Effector memory CD4-positive, alpha-beta T cell (primary cell): ENCODE measurements at regions not wholly inside any gene's neighbourhood (a gene's known extent, or its start where the extent isn't known, plus 50 kb on each side); places are given as distances from the start of the nearest gene placed in this dataset.

Experiments
- DNase-seq, 3 donors: peaks; one replicate each; pipeline ENCODE4 v3.0.0-alpha.2; 2020
- H3K27ac ChIP-seq: 2 replicates; pipeline ENCODE4 v1.7.0; 2013; ENCODE audit warnings: mild to moderate bottlenecking, low read length, moderate library complexity; ENCODE audit not compliant: insufficient read depth, poor library complexity, severe bottlenecking
- H3K27me3 ChIP-seq: replicated peaks from 2 replicates; pipeline ENCODE4 v1.7.0; 2013; ENCODE audit warnings: mild to moderate bottlenecking, low read length; ENCODE audit not compliant: insufficient read depth, control insufficient read depth, poor library complexity, severe bottlenecking
- H3K36me3 ChIP-seq: 2 replicates; pipeline ENCODE4 v1.7.0; 2013; ENCODE audit warnings: mild to moderate bottlenecking, low read length, moderate library complexity; ENCODE audit not compliant: control insufficient read depth, insufficient read depth
- H3K4me1 ChIP-seq: 2 replicates; pipeline ENCODE4 v1.7.0; 2013; ENCODE audit warnings: low read length, mild to moderate bottlenecking; ENCODE audit not compliant: control insufficient read depth, insufficient read depth, poor library complexity, severe bottlenecking
- H3K4me3 ChIP-seq: 2 replicates; pipeline ENCODE4 v1.7.0; 2013; ENCODE audit warnings: low read length, low read depth, mild to moderate bottlenecking; ENCODE audit not compliant: insufficient read depth, poor library complexity, severe bottlenecking
- H3K9me3 ChIP-seq: 2 replicates; pipeline ENCODE4 v1.7.0; 2013; ENCODE audit warnings: mild to moderate bottlenecking, low read length, moderate library complexity; ENCODE audit not compliant: control insufficient read depth

- Histone ChIP-seq H3K36me3 (no peaks in the 10 kb centered on the region), H3K27me3 (no peaks in the 10 kb centered on the region), H3K9me3 (no peaks in the 10 kb centered on the region), H3K27ac (no peak overlapping the region), H3K4me1 (peaks cover 4% of the 10 kb centered on the region), H3K4me3 (no peak overlapping the region)
- no peak for DNase-seq
Observed at GRCh38 chr6:105794870-105795269, 291.3 kb upstream of the PRDM1 start.

GRCh38 chr6:105794239-105794638 is 291.9 kb upstream of the PRDM1 start:
- Histone ChIP-seq H3K4me3 (no peak overlapping the region), H3K4me1 (peaks cover 4% of the 10 kb centered on the region), H3K9me3 (no peaks in the 10 kb centered on the region), H3K36me3 (no peaks in the 10 kb centered on the region), H3K27me3 (no peaks in the 10 kb centered on the region), H3K27ac (no peak overlapping the region)
- no peak for DNase-seq

GRCh38 chr6:105793130-105793529 is 293.0 kb upstream of the PRDM1 start:
- H3K4me1 ChIP-seq: peaks cover 4% of the 10 kb centered on the region
- no peaks in the 10 kb centered on the region for H3K9me3 ChIP-seq
- H3K27me3 ChIP-seq: no peaks in the 10 kb centered on the region
- H3K4me3 ChIP-seq: no peak overlapping the region
- no peaks in the 10 kb centered on the region for H3K36me3 ChIP-seq
- no peak overlapping the region for H3K27ac ChIP-seq
- peak in 1 of 3 donors; percentile 4 for DNase-seq

DNA sequence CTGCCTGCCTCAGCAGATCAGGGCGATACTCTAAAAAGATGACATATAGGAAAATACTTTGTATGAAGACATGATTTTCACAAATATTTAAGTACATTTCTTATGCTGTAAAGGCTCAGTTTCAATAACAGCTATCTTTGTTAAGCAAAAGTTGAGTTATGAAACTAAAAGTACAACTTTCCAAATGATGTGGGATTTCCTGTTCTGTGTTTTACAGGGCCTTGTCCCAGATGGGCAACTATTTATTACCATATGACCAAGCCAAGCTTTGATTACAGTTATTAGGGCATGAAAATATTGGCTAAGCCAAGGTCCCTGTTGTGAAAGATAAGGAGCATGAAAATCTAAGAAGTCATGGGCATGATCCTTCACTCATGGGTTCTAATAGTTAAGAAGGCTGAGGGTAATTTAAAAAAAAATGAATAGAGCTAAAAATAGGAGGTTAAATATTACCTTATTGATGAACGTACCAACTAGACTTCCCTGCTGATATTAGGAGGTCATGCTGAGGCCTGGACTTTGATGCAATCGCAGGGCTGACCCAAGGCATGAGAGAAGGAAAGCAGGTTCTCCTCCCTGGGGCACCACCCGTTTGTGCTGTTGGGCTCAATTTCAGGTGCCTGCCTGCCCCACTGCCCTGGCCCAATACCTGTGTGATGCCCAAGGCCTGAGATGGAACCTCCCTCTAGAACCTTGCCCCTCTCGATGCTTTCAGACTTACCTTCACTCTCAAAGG is 294.4 kb upstream of the PRDM1 start:
- H3K9me3 ChIP-seq: no peaks in the 10 kb centered on the region
- H3K4me1 ChIP-seq: peaks cover 4% of the 10 kb centered on the region
- no peaks in the 10 kb centered on the region for H3K36me3 ChIP-seq
- DNase-seq: no peak
- no peak overlapping the region for H3K4me3 ChIP-seq
- H3K27me3 ChIP-seq: peaks cover 3% of the 10 kb centered on the region
- H3K27ac ChIP-seq: no peak overlapping the region

DNA sequence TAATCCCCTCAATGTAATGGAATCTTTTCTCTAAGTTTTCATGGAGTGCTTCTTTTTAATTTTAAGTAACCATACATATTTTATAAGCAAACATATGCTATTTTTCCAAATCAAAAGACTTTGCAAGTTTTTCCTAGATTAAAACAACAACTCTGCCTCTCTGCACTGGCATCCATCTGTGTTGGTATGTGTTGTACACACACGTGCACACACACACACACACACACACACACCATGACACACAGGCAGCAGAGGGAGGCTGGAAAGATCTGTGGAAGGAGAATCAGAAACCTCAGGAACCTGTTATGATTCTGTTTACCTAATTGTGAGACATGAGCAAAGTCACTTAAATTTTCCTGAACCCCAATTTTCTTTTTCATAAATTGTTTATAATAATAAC is 295.0 kb upstream of the PRDM1 start:
- DNase-seq: no peak
- peaks cover 3% of the 10 kb centered on the region for H3K27me3 ChIP-seq
- H3K36me3 ChIP-seq: no peaks in the 10 kb centered on the region
- peaks cover 4% of the 10 kb centered on the region for H3K4me1 ChIP-seq
- no peak overlapping the region for H3K27ac ChIP-seq
- no peak overlapping the region for H3K4me3 ChIP-seq
- H3K9me3 ChIP-seq: no peaks in the 10 kb centered on the region

GRCh38 chr6:105790635-105791034 is 295.5 kb upstream of the PRDM1 start:
- H3K9me3 ChIP-seq: no peaks in the 10 kb centered on the region
- no peak for DNase-seq
- H3K4me3 ChIP-seq: no peak overlapping the region
- H3K27ac ChIP-seq: no peak overlapping the region
- peaks cover 3% of the 10 kb centered on the region for H3K27me3 ChIP-seq
- peaks cover 4% of the 10 kb centered on the region for H3K4me1 ChIP-seq
- H3K36me3 ChIP-seq: no peaks in the 10 kb centered on the region

DNA sequence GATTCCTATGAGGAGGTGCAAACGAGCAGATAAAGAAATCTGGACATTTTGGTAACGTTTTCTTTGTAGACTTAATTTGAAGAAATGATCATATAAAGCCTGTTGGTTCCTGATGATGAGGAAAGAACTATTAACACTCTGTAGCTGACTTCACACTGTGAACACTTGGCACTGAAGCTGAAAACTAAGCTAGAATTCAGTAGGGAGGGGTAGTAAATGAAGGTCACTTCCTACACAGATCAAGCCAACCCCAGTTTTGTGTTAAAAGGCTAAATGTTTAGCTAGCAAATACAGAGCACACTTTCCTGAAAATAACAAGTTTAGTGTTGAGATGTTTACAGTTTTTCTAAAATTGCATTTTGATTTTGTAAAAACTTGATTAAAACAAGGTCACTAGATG is 296.2 kb upstream of the PRDM1 start:
- Histone ChIP-seq H3K9me3 (no peaks in the 10 kb centered on the region), H3K4me1 (peaks cover 4% of the 10 kb centered on the region), H3K4me3 (no peak overlapping the region), H3K27ac (no peak overlapping the region), H3K27me3 (peaks cover 3% of the 10 kb centered on the region), H3K36me3 (no peaks in the 10 kb centered on the region)
- no peak for DNase-seq

GRCh38 chr6:105787747-105788146 is 298.4 kb upstream of the PRDM1 start:
- DNase-seq: no peak
- Histone ChIP-seq H3K9me3 (no peaks in the 10 kb centered on the region), H3K27ac (no peak overlapping the region), H3K4me1 (no peaks in the 10 kb centered on the region), H3K4me3 (no peak overlapping the region), H3K27me3 (peaks cover 3% of the 10 kb centered on the region), H3K36me3 (no peaks in the 10 kb centered on the region)

GRCh38 chr6:105786890-105787655 is 299.1 kb upstream of the PRDM1 start:
- peaks cover 4% of the 10 kb centered on the region for H3K4me1 ChIP-seq
- H3K27ac ChIP-seq: no peak overlapping the region
- H3K9me3 ChIP-seq: no peaks in the 10 kb centered on the region
- peaks cover 3% of the 10 kb centered on the region for H3K27me3 ChIP-seq
- DNase-seq: no peak
- no peaks in the 10 kb centered on the region for H3K36me3 ChIP-seq
- H3K4me3 ChIP-seq: no peak overlapping the region

DNA sequence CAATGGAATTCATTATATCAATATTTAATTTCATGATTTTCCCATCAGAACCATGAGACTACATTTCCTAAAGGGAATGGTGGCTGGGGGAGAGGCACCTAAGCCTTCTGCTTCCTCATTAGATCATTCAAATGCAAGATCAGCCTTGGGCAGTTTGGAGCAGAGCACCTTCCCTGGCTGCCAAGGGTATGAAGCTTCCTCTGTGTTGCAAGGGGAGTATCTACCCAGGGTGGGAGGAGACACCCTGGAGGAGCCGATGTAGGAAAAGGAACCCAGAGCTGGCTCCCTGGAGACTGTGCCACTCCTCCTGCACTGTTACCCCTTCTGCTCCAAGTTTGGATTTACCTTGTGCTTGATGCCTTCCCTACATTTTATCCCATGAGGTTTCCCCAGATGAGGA is 299.7 kb upstream of the PRDM1 start:
- Histone ChIP-seq H3K4me1 (peaks cover 4% of the 10 kb centered on the region), H3K27ac (no peak overlapping the region), H3K36me3 (no peaks in the 10 kb centered on the region)

More for the DNA sequence above, 299.7 kb upstream of the PRDM1 start:
- Histone ChIP-seq H3K9me3 (no peaks in the 10 kb centered on the region), H3K4me3 (no peak overlapping the region), H3K27me3 (peaks cover 3% of the 10 kb centered on the region)
- DNase-seq: no peak
